GM19467 (cell line): ENCODE measurements at regions not wholly inside any gene's neighbourhood (a gene's known extent, or its start where the extent isn't known, plus 50 kb on each side); places are given as distances from the start of the nearest gene placed in this dataset.
"Not testable (repeated sequence)": the region's sequence is repeated elsewhere in the genome, so short reads cannot be mapped to it uniquely, and the experiment has no call there.

Source experiments
- ATAC-seq: cut with Tn5 transposase; IDR thresholded peaks from one replicate; pipeline ENCODE4 v1.9.1; 2021; ENCODE audit warnings: mild to moderate bottlenecking, moderate library complexity; ENCODE audit not compliant: unreplicated experiment

DNA sequence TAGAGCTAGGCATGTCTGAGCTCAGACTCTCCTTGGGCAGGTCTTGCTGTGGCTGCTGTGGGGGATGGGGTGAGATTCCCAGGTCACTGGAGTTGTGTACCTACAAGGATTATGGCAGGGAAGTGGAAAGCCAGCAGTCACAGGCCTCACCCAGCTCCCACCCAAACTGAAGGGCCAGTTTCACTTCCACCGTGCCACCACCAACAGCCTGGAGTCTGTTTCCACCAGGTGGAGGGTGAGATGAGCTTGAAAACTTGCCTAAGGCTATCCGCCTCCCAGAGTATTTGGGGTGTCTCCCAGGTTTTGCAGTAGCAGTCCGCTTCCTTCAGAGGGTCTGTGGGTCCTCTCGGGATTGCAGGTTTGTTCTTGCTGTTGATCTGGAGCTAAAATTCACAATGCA lies 327.7 kb downstream of the PTPRC start:
- no peak for ATAC-seq

DNA sequence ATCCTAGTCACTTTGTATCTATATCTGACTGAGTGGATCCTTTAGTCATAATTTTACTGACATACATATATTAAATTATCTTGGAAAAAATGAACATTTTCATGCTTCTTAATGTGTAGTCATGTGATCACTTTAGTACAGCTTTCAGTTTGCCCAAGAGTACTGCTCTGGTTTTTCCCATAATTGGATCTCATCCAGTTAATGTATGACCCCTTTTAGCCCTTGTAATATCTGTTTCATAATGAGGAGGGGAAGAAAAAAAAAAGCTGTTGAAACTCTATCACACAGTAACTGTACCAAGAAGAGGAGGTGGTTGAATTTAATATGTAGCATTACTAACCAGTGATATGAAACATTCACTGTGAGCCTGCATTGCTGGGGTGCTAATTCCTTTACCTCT lies 328.7 kb downstream of the PTPRC start:
- no peak for ATAC-seq

DNA sequence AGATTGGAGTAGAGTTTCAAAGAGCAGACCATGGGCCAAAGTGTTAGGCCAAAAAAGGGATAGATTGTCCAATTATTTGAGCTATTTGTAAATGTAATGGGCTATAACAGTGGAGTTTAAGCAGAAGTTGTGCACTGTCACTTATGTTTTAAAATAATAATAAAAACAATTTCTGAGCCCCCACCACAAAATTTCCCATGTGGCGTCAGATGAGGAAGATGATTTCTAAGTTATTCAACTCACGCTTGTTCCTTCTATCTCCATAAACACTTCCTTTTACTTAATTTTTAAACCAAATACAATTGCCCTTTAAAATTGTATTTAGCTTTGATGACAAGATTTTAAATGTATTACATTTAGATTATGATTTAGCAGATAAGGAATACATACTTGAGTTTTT lies 330.0 kb downstream of the PTPRC start:
- no peak for ATAC-seq

DNA sequence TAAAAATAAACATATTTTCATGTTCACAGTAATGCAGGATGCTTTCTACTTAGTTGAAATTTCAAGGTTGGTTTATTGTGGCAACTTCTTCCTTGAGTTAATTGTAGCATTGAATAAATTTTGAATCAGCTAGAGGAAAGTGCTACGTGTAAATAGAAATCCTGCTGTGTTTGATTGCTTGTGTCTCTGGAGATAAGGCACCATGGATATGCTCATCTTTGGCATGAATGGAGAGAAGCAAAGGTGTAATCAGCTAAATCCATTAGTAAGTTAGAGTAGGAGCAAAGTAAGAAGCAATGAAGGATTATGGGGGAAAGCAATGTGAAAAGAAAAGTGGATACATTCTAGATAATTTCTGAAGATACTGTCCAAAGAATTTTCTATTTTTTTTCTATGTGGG lies 331.1 kb downstream of the PTPRC start:
- no peak for ATAC-seq

DNA sequence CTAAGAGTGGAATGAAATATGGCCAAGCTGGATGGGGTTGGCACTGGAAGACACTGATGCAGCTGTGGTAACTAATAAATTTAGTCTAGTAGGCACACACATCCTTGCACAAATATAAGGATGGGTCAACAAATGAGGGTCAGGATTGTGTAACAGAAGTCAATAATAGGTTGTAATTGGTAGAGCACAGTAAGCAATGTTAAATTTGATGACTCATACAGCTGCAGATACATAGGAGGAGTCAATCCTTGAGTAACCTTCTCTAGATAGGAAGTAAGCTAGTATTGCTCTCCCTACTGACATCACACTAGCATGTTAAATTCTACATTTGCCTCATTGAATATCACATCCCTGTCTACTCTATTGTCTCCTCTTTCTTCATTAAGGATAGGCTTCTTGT lies 332.1 kb downstream of the PTPRC start:
- no peak for ATAC-seq

DNA sequence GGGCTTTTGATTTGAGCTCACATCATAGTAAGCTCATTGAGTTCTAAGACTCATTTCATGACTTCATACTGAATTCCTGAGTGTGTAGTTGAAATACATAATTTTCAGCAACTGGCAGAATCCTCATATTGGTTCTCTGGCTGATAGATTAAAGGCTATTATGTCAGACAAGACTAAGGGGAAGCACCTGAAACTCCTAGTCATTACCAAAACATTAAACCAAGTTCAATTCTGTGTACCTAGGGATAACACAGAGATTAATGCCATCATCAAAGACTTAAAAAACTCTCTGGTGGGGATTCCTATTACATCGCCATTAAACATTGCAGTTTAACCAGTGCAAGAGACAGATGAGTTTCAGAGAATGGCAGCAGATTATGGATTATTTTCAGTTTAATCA lies 339.1 kb downstream of the PTPRC start:
- no peak for ATAC-seq

DNA sequence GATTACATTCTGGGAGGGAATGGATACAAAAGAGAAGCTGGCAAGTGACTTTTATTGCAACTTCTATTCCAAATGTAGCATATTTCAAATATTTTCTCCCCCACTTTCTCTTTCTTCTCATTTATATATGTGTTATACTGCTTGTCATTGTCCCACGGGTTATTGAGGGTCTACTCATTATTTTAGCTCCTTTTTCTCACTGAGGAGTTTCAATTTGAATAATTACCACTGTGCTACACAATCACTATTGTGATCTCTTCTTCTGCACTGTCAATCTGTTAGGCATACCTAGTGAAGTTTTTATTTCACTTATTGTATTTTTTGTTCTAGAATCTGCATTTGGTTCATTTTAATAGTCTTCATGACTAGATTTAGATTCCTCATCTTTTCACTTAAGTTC lies 339.7 kb downstream of the PTPRC start:
- ATAC-seq = no peak

DNA sequence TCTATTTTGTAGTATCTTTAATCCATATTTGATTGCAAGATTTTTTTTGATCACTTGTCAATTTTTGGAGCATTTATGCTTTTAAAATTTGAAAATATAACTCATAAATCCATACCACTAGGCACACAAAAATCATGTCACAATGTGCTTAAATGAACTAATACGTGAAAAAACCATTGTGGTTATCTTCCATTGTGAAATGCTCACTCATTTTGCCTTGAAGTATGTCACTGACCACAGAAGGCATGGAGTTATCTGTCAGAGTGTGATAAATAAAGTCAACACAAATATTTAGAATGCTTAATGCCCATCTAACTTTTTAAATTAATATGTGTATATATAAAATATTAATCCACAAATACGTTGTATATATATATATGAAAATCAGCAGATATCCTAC lies 347.2 kb downstream of the PTPRC start:
- ATAC-seq = no peak

DNA sequence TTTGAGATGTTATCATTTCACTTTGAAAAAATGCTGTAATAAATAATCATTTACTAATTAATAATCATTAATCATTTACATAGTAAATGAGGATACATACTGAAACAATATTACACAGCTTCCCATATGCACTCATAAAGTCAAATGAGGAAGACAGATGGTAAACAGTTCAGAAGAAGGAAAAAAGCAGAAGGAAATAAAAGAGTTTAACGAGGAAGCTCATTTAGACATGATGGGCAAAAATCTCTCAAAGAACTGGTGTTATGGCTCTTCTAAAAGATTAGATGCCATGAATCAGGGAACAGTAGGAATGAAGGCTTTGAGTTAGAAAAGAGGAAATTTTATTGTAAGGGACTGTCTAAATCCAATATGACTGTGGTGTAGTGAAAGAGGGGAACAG lies 347.6 kb downstream of the PTPRC start:
- no peak for ATAC-seq

DNA sequence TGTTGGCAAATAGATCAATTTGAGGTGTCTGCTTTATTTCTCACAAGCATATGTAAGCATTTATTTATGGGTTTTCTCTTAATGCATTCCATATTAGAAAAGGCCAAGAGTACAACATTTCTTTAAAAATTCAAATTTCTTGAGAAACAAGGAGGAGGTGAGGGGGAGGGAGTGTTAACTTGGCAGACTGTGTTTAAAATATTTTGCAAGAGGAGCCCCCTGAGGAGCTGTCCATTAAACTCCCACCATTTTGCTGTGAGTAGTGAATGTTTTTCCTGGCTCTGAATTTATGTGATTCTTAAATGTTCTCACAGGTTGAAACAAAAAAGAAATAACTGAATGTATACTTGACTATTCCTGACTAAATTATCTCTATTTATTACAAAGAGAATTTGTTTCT lies 363.8 kb downstream of the PTPRC start:
- no peak for ATAC-seq

DNA sequence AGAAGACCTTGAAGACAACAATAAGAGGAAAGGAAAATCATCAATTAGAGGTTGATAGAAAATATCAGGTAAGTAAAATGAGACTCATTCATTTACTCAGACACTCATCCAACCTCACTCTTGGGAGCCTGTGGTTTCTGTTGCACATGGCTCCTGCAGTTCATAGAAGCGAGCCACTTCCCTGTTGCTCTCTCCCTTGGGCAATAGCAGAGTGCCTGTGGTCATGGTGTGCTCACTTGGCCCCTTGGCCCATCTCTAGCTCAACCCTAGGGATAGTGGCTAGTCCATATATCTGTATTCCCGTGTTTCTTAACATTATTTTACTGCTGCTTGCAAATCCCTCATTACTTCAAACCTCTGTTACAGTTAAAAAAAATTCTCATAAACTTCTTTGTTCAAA lies 368.6 kb downstream of the PTPRC start:
- no peak for ATAC-seq

DNA sequence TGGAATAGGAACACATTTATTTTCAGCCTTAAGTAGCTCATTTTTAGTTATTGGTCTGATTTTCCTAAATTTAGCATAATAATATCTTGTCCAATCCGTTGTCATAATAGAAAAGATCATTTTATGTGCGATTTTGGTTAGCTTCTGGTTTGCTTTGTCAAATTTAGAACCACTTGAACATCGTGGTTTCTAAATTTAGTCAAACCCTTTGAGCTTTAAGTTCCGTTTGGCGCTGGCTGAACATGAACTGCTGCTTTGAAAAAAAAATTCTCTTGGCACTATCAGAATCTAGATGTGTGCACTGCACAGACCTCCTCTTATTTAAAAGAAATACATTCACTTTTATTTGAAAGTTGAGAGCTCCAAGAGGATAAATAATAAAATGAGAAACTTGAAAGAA lies 370.6 kb downstream of the PTPRC start:
- no peak for ATAC-seq

DNA sequence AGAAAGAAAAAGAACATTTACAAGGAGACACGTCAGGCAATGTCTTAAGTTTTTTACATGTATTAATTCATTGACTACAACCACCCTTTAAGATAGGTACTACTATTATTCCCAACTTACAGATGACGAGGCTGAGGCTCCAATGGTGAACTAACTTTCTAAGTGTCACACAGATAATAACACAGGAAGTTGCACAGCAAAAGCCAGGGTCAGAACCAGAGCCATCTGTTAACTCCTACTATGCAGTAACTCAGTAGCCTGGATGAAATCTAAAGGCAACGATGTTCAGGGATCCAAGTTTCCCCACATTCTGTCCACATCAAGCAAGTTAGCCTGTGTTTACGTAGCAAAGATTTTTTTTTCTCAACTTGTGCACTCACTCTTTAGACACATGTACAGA lies 371.7 kb downstream of the PTPRC start:
- no peak for ATAC-seq

DNA sequence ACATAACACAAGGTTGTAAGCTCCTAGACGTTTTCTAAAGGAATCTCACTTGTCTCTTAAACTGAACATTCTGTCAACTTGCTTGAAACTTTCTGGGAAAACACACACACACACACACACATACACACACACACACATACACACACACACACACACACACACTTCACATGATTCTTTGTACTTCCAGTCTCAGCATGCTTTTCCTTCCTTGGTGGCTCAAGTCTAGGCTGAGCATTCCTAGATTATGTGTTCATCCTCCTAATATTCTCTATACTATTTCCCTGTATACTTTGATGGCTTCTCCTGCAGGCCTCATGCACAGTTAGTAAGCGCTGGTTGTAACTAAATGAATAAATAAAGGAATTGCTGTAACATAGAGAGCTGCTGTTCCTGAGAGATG lies 372.1 kb downstream of the PTPRC start:
- ATAC-seq = no peak

DNA sequence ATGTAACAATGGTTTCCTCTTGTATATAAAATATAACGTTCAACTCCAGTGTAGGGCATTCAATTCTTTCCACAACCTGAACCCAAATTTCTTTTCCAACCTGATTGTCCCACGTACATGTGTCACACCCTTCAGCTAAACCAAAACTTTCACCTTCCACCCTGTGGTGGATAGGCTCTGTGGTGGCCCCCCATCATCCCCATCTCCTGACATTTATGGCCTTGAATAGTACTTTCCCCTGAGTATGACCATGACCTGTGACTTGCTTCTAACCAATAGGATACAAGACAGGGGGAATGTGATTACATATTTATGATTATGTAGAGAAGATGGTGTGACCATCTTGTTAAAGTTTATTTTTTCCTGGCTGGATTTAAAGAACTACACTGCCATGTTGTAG lies 377.0 kb downstream of the PTPRC start:
- ATAC-seq = no peak

DNA sequence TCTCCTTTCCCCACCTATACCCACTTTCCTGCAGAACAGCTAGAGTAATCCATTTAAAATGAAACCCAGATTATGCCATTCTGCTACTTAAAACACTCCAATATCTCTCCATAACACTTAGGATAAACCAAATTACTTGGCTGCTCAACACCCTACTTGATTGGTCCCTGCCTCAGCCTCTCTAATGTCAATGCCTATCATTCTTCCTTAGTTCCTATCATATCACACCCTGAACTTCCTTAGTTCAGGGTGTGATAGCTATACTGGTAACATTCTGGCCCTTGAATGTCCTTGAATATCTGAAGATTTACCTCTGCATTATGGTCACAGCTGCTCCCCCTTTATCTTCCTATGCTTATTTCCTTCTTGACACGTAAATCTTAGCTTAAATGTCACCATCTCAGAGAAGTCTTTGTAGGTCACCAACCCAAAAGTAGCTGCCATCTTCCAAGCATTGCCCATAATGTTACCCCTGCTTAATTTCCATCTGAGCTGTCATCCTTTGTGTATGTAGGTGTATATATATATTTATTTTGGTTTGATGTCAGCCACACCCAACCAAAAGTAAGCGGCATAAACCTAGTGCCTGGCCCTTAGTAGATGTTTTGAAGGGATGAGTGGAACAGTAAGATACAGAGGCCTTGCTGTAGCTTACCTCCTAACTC lies 379.8 kb downstream of the PTPRC start:
- ATAC-seq = no peak

DNA sequence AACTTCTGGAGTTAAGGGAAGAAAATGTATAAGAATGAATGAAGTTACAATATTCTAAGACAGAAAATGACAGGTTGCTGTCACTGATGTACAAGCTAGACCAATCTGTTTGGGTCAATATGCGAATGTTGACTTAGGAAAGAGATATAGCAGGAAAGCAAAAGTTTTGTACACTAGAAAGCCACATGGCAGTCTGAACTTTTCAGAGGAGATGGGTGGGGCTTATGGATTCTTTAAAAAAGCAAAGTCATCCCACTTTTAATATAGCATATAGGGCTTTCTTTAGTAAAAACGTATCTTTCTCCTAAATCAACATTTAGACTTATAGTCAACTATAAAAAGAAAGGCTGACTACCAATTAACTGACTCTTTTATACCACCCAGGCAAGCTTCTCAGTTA lies 381.2 kb downstream of the PTPRC start:
- ATAC-seq = no peak

DNA sequence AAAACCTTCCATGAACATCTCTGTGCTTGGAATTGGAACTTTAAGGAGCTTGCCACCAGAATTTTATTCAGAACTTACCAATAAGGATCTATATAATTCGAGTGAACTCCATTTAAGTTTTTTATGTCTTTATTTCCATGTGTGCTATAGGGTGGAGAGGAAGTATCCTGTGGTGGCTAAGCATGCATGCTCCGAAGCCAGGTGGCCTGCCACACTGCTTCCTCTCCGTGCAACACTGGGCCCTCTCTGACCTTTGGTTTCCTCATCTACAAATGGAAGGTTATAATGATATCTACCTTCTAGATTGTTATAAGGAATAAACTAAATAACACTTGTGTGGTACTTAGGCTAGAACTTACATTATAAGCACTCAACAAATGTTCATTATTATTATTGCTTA lies 382.1 kb downstream of the PTPRC start:
- ATAC-seq = no peak

DNA sequence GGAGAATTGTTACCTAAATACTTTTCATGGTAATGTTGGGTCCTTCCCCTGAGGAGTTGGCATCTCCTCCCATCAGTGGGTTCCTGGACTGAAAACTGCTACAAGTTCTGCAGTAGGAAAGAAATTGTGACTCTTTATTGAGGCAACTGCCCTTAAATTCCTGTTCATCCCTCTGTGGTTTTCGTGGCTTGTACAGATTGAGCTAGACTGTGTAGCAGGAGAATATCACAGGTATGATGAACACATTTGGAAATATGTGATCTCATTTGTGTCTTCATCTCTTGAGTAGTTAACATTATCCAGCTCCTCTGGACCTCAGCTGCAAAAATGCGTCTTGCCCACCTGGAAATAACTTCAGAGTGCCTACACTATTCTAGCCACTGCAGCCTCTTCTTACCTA lies 390.6 kb downstream of the PTPRC start:
- no peak for ATAC-seq

DNA sequence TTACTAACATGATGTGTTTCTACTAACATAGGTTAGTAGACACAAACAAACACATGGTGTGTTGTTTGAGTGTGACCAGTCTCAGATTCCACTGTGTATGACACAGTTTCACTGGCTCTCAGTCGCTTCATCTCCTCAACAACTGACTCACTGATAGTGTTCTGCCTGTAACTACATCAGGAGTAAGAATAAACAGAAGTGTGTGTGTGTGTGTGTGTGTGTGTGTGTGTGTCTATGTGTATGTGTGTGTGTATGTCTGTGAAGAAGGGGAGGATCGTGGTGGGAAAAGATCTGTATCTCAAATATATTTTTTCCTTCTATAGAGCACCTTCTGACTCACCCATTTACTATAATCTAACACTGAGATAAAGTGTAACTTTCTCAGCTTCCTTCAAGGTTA lies 391.0 kb downstream of the PTPRC start:
- ATAC-seq = no peak

DNA sequence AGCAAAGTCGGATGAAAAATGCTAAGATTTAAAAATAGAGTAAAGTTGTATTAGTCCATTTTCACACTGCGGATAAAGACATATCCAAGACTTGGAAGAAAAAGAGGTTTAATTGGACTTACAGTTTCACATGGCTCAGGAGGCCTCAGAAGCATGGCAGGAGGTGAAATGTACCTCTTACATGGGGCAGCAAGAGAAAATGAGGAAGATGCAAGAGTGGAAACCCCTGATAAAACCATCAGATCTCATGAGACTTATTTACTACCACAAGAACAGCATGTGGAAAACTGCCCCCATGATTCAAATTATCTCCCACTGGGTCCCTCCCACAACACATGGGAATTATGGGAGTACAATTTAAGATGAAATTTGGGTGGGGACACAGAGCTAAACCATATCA lies 391.7 kb downstream of the PTPRC start:
- ATAC-seq = not testable (repeated sequence)

DNA sequence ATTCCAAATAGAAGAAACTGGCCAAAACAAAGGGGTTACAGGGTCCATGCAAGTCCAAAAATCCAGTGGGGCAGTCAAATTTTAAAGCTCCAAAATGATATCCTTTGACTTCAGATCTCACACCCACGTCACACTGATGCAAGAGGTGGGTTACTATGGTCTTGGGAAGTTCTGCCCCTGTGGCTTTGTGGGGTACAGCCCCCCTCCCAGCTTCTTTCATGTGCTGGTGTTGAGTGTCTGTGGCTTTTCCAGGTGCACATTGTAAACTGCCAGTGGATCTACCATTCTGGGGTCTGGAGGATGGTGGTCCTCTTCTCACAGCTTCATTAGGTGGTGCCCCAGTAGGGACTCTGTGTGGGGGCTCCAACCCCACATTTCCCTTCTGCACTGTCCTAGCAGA lies 392.3 kb downstream of the PTPRC start:
- ATAC-seq = not testable (repeated sequence)

DNA sequence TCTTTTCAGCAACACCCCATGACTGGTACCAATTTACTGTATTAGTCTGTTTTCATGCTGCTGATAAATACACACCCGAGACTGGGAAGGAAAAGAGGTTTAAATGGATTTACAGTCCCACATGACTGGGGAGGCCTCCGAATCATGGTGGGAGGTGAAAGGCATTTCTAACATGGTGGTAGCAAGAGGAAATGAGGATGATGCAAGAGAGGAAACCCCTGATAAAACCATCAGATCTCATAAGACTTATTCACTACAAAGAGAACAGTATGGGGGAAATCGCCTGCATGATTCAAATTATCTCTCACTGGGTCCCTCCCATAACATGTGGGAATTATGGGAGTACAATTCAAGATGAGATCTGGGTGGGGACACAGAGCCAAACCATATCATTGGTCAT lies 393.6 kb downstream of the PTPRC start:
- ATAC-seq = not testable (repeated sequence)

DNA sequence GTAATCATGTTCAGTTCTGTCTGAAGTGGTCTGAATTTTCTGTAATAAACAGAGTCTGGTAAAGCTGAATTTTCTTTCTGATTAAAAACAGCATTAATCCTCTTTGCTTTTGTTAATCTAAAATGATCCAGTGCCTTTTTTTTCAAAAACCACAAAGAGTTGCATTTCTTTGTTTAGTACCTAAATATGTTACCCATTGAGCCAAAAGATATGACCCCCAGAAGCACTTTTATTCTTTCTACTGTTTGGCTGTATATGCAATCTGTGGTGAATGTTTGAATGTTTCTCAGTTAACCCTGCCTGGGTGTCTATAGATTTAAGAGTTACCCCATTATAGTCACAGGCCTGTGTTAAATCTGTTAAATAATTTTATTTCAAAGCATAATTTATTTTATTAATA lies 394.8 kb downstream of the PTPRC start:
- ATAC-seq = no peak
